Stimulated activated CD4-positive, alpha-beta T cell treated with anti-CD3 and anti-CD28 coated beads, Interleukin-15, amount 100 ng/mL, for 48 hours (primary cell): ENCODE measurements at regions not wholly inside any gene's neighbourhood (a gene's known extent, or its start where the extent isn't known, plus 50 kb on each side); places are given as distances from the start of the nearest gene placed in this dataset.

ENCODE experiments used
- DNase-seq, 2 donors: peaks; one replicate each; pipeline ENCODE4 v3.0.0-alpha.2; 2020; ENCODE audit warnings: low read depth in 2 of 2

DNA sequence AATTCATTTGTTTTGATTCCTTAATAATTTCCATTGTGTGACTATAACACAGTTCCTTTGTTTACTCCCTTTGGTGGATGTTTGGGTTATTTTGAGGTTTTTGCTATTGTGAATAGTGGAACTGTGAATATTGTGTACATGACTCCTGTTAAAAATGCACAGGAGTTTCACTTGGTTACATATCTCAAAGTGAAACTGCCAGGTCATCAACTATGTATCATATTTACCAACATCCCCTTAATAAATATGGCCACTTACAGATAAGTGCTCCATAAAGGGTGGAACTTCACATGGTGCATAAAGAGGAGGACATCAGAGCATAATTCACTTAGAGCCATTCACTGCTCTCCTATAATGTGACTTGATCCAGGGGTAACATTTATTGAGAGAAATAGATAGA, 328.9 kb downstream of the SEC23A start:
- no peak for DNase-seq

DNA sequence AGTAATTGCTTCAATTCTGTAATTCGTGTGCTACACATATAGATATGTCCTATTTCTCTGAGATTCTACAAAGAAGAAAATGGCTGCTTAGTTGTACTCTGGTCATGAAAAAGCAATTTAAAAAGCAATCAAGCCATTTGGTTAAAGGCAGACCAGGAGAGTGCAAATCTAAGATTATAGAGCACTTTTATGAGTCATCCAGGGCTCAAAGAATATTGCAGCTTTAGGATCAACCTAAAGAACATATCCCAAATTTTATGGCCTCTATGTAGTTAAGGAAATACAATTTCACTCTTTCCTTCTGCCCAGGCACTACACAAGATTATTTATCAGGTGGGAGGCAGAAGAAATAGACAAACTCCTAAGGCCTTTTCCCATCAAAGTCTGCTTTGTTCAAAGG, 332.8 kb downstream of the SEC23A start:
- no peak for DNase-seq

DNA sequence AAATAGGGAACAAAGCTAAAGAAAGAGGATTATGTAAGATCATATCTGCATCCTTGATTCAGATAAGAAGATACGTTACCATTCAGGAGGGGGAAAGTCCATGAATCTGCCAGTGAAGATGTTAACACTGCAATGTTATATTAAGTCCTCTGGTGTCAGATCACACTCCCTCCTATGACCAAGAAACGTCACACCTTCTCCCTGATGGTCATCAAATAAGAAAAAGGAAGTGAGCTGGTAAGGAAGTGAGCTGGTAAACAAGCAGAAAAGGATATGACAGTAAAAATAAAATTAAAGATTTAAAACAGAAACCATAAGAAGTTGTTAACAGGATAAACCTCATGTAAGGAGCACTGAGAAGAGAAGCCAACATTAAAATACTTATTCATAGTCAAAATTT, 340.2 kb downstream of the SEC23A start:
- no peak for DNase-seq

DNA sequence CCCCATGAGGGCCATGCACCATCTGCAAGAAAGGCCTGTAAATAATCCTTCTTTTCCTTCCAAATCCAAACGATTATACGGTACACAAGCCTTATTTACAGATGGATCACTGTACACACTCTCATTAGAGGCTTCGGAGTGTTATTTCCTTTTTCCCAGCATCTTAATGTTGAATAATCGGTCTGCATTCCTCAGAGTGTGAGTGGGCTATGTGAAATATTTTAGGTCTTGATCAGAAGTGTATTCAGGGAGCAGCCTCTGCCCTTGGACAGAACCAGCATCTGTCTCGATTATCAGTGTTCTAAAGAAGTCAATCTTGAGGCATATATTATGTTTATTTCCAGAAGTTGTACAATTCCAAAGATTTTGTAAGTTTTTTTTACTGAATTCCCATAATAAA, 340.6 kb downstream of the SEC23A start:
- DNase-seq, result no peak

DNA sequence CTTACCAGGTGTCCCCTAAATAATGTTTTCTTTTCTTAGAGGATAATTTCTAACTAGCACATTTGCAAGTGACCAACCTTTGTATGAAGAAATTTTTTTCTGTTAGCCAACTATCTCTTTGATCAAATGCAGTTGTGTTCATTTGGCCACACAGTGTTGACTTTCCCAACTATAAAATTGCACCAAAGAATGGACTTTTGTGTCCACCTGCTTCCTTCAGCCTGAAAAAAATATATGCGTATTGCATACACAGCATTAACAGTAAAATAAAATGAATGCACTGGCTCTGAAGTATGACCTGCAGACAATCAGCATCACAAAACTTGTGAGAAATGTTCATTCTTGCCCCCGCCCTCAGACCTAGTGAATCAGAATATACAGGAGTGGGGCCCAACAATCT, 342.0 kb downstream of the SEC23A start:
- no peak for DNase-seq

DNA sequence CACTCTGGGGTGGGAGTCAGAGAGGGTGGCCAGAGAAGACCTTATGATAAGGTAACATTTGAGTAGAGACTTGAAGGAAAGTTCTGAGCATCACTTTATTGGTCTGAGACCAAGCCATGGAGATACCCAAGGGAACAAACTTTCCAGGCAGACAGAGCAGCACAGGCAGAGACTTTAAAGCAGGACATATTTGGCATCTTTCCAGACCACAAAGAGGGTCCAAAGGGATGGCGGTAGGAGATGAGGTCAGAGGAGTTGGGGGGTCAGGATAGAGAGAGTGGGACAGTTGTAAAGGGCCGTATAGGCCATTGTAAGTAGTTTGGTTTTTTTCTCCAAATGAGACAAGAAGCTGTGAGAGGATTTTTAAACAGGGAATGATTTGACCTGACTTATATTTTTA, 344.4 kb downstream of the SEC23A start:
- no peak for DNase-seq

DNA sequence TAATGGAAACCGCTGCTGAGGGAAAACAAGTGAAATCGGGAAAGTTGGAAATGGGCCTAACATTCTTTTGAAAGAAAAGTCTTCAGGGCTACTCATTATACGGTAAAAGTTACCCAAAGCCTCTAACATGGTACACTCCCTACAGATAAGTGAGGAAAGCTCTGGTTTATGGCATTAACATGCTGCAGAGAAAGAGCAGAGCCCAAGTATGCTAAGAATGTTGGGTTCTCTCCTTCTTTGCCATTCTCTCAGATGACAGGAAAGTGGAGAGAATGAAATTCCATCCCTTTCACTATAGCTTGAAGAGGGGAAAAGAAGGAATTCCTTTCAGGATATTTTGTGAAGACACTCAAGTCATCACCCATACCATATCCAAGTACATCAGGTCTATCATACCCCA, 348.0 kb downstream of the SEC23A start:
- DNase-seq, result no peak

DNA sequence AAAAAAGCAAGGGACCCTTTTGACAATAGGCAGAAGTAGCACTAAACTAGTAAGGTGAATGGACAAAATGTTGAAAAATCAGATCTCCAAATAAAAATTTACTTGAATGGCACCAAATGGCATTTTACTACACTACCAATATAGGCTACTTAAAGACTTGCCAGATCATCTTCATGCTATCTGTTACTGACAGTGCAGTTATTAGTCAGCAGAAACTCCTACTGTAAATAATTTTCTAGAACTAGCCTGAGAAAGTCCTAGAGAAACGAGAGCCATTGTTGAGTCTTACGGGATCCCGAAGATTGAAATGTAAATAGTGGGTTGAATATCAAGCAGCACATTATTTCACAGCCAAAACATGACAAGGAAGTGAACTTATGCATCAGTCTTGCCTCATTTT, 350.3 kb downstream of the SEC23A start:
- no peak for DNase-seq

DNA sequence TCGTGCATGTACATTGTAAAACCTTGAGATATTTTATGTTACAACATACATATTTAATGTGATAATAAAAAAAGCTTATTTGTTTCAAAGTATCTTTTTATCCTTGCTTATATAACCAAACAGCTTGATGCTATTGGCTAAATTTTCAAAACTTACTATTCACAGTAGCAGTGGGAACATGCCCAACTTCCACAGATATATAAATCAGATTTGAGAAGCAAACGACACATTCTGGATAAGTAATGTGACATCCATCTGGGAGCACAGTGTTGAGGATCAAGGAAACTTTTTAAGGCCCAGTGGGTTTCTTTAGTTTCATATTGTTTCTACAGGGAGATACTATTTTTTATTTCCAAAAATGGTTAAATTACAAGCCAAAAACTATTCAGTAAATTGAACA, 350.7 kb downstream of the SEC23A start:
- no peak for DNase-seq

DNA sequence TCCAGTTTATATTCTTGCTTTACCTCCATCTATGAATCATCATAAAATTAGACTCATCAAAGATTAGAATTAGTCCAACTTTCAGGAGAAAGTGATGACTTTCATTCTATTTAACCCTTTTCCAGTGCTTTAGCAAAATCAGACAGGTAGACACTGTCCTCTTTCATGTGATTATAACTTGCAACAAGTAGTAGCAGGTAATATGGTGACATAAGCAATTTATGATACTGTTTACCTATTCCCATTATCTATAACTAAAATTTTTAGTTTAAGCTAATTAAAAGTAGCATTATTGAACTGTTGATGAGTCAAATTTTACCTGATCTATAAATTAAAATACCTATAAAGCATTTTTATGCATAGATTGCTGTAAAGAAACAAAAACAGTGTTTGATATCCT, 351.6 kb downstream of the SEC23A start:
- DNase-seq, result no peak

DNA sequence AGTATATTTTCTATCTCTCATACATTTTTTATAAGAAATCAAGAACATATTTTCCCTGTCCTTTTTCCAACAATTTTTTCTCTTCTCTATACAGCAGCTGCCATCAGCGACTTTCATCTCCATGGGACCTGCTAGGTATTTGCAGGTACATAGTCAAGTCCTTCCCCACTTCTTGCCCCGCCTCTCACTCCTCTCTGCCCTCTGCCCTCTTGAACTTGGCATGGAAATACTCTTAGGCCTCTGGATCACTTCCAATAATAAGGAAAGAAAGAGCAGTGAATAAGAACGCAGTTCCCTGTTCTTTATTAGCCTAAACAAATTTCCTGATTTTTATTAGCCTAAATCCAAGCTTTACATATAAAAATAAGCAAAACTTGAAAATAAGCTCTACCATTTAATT, 353.1 kb downstream of the SEC23A start:
- DNase-seq, result no peak

DNA sequence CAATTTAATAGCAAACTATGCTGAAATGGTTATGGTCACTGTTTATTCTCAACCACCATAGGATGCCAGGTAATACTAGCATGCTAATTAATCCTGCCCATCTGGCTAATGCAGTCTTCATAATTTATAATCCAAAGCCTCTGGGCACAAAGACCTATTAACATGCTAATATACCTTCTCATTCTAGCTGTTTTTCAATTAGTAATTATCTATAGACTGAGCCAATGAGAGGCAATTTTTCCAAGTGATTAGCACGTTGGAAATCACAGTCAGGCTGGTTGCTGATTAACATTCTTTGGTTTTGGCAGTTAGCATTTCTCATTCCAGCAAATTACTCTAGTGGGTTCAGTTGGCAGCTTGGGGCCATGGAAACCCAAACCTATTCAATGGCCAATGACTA, 357.2 kb downstream of the SEC23A start:
- DNase-seq, result no peak

DNA sequence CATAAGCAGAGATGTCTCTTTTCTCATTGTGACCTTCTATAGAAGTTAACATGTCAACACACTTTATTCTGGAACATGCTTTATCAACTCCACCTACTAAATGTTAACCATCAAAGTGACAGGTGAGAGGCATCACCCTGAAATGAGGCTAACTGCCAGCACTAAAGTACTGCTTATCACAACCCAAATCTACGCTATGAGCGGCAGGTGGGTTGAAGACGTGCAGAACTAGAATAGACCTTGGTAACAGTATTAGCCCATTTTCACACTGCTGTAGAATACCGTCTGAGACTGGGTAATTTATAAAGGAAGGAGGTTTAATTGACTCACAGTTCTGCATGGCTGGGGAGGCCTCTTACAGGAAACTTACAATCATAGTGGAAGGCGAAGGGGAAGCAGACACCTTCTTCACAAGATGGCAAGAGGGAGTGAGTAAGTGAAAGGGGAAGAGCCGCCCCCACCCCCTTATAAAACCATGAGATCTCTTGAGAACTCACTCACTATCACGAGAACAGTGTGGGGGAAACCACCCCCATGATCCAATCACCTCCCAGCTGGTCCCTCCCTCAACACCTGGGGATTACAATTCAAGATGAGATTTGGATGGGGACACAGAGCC, 359.0 kb downstream of the SEC23A start:
- no peak for DNase-seq

DNA sequence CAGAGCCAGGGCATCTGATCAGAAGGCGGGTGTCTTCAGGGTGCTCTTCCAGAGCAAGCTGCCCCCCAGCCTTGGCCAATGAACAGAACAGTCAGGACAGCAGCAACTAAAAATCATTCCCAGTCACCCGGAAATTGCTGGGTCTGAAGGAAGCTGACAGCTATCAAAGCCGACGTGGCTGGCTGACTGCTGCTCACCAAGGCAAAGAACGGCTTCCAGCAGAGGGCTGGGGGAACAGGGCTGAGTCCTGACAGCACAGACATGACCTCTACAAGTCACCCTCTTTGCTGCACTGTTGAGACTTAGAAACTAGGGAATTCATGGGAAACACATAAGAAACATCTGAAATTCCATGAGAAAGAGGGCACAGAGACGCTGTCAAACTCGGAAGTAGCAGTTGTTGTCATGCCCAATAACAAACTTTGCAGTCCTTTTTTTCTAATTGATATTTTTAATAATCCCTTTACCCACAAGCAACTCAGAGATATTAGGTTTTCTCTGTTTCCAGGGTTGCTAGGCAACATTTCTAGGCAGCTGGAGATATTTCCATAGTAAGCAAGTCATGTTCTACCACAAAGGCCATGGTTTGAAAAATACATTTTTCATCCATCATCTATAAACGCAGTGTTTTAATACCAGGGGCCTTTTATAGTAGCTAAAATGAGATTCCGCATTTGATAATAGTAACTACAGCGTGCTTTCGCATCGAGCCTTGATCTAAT, 365.2 kb downstream of the SEC23A start:
- no peak for DNase-seq

DNA sequence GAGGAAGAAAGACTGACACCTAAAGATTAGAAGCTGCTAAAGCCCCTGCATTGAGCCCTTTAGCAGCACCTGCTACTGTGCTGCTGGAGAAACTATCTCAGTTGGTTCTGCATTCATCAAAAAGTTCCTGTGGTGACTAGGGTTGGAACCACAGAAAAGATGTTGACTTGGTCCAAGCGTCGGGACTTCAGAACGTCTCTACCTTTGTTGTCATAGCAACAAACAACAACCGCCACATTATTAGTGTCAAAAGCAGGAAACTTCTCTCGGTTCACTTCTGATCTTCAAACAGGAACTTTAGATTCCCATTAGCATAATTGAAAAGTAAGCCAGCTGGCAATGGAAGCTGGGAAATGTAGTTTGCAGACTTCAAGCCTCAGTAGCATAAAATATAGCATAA, 368.0 kb downstream of the SEC23A start:
- no peak for DNase-seq

DNA sequence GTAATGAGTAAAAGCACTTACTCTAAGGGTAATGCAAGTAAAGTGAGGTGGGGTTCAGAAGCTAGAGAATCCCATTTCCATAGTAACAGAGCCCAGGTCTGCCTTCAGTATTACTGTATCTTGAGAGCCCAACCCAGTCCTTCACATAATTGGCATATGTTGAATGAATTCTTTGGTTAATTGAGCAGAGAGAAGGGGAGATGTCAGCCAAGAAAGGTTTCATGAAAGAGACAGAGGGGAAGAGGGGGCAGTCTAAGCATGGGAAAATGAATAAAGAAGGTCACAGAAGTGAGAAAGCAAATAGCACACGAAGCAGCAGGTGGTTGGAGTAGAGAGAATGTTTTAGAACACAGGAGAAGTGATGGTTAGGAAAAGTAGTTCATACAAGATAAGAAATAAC, 371.1 kb downstream of the SEC23A start:
- DNase-seq, result no peak

DNA sequence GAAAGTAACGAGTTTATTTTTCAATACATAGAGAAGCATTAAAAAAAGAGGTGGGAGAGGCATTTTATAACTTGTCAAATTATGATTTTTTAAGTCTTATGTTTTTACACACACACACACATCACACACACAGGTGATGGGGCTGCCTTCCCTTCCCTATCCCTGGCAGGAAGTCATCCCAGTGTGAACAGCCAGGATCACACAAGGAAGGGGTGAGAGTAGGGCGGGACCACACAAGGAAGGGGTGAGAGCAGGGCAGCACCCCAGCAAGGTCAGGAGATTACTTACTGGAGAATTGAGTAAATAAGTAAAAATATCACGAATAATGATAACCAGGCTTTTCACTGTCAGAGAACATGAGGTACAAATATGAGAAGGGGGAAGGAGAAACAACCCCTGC, 372.6 kb downstream of the SEC23A start:
- no peak for DNase-seq

DNA sequence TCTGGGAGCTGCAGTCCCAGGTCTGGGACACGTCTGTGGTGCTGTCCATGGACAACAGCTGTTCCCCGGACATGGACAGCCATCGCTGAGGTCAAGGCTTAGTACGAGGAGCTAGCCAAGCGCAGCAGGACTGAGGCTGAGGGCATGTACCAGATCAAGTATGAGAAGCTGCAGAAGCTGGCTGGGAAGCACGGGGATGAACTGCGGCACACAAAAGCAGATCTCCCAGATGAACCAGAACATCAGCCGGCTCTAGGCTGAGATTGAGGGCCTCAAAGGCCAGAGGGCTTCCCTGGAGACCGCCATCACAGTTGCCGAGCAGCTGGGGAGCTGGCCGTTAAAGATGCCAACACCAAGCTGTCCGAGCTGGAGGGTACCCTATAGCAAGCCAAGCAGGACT, 375.3 kb downstream of the SEC23A start:
- DNase-seq, result no peak

DNA sequence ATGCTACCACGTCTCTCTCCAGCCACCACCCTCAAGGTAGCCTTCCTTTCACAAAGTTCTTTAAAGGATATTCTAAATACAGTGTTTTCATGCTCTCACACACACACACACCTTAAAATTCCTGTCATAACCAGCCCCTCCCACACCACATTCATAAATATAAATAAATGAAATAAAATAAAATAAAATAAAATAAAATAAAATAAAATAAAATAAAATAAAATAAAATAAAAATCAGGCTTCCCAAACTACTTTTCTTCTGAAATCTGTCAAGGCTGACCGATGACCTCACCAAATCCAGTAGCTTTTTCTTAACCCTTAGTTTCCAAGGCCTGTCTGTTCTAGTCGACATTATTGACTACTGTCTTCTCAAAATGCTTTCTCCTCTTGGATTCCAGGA, 378.4 kb downstream of the SEC23A start:
- no peak for DNase-seq

DNA sequence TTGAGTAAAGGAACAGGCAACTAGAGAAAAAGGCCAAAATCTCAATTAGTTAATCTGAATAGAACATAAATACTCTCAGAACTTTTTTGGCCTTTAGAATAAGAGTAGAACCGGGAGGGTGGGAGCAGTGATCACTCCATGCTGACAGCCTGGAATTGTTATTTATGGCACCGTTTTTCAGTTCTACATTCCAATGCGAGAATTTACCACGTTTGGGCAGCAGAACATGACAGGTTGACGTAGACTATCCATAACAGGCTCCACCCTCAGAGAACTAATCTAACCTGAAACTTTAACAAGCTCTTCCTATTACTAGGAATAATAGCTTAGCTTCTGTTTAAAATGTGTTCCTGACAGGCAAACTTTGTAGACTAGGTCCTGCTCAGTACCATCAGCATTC, 379.1 kb downstream of the SEC23A start:
- no peak for DNase-seq

DNA sequence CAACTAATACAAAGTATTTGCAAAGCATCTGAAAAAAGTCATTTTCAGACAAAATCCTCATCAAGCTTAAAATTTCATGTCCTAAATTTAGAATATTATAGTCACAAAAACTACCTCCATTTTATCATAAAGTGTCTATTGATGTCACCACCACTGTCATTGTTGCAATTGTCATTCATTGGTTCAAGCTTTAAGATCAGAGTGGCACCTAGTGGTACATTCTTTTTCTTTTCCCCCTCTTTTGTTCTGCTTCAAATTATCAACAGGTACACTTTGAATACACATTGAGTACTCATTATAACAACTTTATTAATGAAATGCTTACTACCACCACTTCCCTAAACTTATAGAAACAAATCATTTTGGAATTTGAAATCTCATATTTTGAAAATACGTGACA, 379.8 kb downstream of the SEC23A start:
- no peak for DNase-seq

DNA sequence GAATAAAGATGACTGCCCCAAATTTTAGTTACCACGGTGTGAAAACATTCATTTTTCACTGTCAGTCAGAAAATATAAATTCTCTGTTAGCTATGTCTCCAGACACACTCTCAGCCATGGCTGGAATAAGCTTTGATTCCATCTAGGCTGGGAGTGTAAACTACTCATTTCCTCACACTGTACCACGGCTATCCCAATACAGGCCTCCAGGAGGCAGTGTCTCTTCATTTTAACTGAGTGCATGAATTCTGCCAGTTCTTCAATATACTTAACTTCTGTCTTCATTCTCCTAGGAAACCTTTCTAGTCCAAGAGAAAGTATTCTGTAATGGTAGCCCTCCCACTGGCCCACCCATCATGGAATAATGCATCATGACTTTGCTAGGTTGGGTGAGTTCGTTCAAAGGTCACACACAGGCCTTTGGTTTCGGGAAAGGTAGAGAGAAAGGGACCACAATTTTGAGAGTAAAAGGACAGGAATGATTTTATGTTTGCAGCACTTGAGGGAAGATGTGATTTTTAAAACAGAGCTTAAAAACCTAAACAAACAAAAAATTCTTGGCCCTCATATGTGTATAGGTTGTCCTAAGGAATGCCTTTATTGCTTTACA, 381.1 kb downstream of the SEC23A start:
- peak in 1 of 2 donors; percentile 27 for DNase-seq

DNA sequence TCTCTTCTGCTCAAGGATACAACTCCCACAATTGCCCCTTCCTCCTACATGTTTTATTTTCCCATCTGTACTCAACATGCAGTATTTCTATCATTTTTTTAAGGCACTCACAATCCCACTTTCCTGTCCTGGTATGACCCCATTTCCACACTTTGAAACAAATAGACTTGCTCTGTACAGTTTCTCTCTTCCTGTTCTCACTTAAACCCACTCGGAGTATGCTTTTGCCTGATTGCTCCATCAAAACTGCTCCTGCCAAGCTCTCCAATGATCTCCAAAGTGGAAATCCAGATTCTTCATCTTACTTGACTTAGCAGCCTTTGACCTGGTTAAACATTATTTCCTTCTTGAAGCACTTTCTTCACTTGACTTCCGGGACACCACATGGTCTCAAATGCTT, 384.5 kb downstream of the SEC23A start:
- no peak for DNase-seq

DNA sequence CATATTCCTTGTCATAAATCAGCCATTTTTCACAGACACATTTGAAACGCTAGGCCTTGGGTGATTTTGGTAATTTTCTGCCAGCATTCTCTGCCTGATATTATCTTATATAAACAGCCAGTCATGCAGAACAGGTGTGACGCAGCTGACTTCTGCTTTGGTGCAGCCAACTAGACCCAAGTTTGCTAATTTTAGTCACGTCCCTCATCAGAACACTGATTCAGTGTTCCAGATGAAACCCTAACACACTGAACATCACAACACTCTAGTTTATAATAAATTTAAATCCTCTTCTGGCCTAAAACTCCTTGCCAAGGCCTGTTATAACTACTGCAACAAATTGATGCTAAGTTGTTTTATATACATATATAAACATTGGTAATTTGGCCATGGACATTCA, 386.1 kb downstream of the SEC23A start:
- no peak for DNase-seq
